ENCODE measurements at regions not wholly inside any gene's neighbourhood (a gene's known extent, or its start where the extent isn't known, plus 50 kb on each side); places are given as distances from the start of the nearest gene placed in this dataset.

DNA sequence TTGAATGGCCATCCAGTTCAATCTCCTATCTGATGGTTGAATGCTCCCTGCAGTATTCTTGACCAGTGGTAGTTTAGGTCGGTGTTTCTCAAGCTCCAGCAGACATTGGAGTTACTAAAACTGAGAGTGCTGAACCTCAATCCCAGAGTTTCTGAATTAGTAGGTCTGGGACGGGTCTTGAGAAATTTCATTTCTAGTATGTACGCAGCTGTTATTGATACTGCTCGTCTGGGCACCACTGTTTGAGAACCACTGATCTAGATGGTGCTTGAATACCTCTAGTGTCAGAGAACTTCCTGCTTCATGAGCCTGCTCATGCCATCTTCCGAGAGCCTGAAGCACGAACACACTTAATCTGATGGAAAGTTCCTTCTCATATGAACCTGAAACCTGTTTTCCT lies 99.4 kb upstream of the CREB5 start:
- Histone ChIP-seq H3K27me3 (ENCODE audit: control insufficient read depth, insufficient read depth, low read length) (peaks cover 12% of the 10 kb centered on the region; the same call in 1 of the 2 replicates), H4K20me1 (ENCODE audit: insufficient read depth, low read length) (no peaks in the 10 kb centered on the region), H4K91ac (ENCODE audit: insufficient read depth, low read depth, low read length) (no peak overlapping the region), H2BK120ac (ENCODE audit: low read depth, low read length) (no peak overlapping the region), H4K5ac (ENCODE audit: low read depth, low read length) (no peak overlapping the region), H3K4ac (ENCODE audit: low read depth, low read length) (no peak overlapping the region), H4K8ac (ENCODE audit: low read depth in 2 of 2, low read length in 2 of 2) (no peak overlapping the region), H3K36me3 (ENCODE audit: control insufficient read depth, insufficient read depth, low read length) (no peaks in the 10 kb centered on the region), H3K79me1 (ENCODE audit: low read depth in 1 of 2, low read length in 2 of 2) (no peaks in the 10 kb centered on the region), H2AK5ac (ENCODE audit: low read depth, low read length) (no peak overlapping the region), H3K9ac (ENCODE audit: low read depth, low read length) (no peak overlapping the region), H3K4me2 (ENCODE audit: low read depth, low read length) (no peak overlapping the region), H3K56ac (ENCODE audit: extremely low read depth, insufficient read depth, low read length) (no peak overlapping the region), H3K4me1 (ENCODE audit: control insufficient read depth, insufficient read depth, low read length) (peaks cover 7% of the 10 kb centered on the region), H3K14ac (replicated peaks; ENCODE audit: low read depth, low read length) (no peak overlapping the region), H3K27ac (ENCODE audit: insufficient read depth, low read length) (no peak overlapping the region), H3K18ac (ENCODE audit: low read depth, low read length) (no peak overlapping the region), H3K23ac (ENCODE audit: low read depth, low read length) (no peak overlapping the region), H2AK9ac (replicated peaks; ENCODE audit: low read depth, low read length, poor library complexity) (no peak overlapping the region), H3K9me1 (ENCODE audit: insufficient read depth, low read length) (no peaks in the 10 kb centered on the region), H2BK5ac (ENCODE audit: low read depth, low read length, poor library complexity, severe bottlenecking) (no peak overlapping the region), H2BK20ac (ENCODE audit: low read depth, low read length) (no peak overlapping the region), H3K9me3 (ENCODE audit: control insufficient read depth, insufficient read depth, low read length) (no peaks in the 10 kb centered on the region), H3K4me3 (ENCODE audit: insufficient read depth, low read depth, low read length) (no peak overlapping the region), H2AFZ (replicated peaks; ENCODE audit: low read length, poor library complexity) (no peak overlapping the region), H2BK15ac (ENCODE audit: low read depth, low read length) (no peak overlapping the region)
- ChIA-PET POLR2A (ENCODE audit: unreplicated experiment) (no interaction called here), CTCF (no interaction called here)
- TF ChIP-seq CHD1 (IDR thresholded peaks at IDR 0.05; ENCODE audit: low read depth, low read length) (no peak), MAZ (IDR thresholded peaks at IDR 0.05; ENCODE audit: borderline replicate concordance, low read depth, low read length) (no peak), NFE2L2 (IDR thresholded peaks at IDR 0.05; ENCODE audit: low read depth, low read length) (no peak), RCOR1 (IDR thresholded peaks at IDR 0.05; ENCODE audit: insufficient replicate concordance, low read length) (no peak), MXI1 (IDR thresholded peaks at IDR 0.05; ENCODE audit: borderline replicate concordance, low read depth, low read length) (no peak), SMC3 (IDR thresholded peaks at IDR 0.05; ENCODE audit: low read depth, low read length) (no peak), BHLHE40 (IDR thresholded peaks at IDR 0.05; ENCODE audit: low read depth, low read length) (no peak), RFX5 (IDR thresholded peaks at IDR 0.05; ENCODE audit: low read depth, low read length) (no peak), CEBPB (IDR thresholded peaks at IDR 0.05; ENCODE audit: low read depth, low read length) (no peak), RAD21 (IDR thresholded peaks at IDR 0.05; ENCODE audit: low read length) (no peak), FOS (IDR thresholded peaks at IDR 0.05; ENCODE audit: low read depth, low read length) (no peak), MAFK (IDR thresholded peaks at IDR 0.05; ENCODE audit: low read depth, low read length) (no peak), POLR2A (IDR thresholded peaks at IDR 0.05; ENCODE audit: low read depth, low read length) (no peak)
- TF ChIP-seq, protein P1, sequence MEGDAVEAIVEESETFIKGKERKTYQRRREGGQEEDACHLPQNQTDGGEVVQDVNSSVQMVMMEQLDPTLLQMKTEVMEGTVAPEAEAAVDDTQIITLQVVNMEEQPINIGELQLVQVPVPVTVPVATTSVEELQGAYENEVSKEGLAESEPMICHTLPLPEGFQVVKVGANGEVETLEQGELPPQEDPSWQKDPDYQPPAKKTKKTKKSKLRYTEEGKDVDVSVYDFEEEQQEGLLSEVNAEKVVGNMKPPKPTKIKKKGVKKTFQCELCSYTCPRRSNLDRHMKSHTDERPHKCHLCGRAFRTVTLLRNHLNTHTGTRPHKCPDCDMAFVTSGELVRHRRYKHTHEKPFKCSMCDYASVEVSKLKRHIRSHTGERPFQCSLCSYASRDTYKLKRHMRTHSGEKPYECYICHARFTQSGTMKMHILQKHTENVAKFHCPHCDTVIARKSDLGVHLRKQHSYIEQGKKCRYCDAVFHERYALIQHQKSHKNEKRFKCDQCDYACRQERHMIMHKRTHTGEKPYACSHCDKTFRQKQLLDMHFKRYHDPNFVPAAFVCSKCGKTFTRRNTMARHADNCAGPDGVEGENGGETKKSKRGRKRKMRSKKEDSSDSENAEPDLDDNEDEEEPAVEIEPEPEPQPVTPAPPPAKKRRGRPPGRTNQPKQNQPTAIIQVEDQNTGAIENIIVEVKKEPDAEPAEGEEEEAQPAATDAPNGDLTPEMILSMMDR (conservative IDR thresholded peaks at IDR 0.05; ENCODE audit: low read depth, low read length) = no peak
- TF ChIP-seq, protein P2, sequence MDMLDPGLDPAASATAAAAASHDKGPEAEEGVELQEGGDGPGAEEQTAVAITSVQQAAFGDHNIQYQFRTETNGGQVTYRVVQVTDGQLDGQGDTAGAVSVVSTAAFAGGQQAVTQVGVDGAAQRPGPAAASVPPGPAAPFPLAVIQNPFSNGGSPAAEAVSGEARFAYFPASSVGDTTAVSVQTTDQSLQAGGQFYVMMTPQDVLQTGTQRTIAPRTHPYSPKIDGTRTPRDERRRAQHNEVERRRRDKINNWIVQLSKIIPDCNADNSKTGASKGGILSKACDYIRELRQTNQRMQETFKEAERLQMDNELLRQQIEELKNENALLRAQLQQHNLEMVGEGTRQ (IDR thresholded peaks at IDR 0.05; ENCODE audit: low read depth, low read length) = no peak
- TF ChIP-seq, protein P3, sequence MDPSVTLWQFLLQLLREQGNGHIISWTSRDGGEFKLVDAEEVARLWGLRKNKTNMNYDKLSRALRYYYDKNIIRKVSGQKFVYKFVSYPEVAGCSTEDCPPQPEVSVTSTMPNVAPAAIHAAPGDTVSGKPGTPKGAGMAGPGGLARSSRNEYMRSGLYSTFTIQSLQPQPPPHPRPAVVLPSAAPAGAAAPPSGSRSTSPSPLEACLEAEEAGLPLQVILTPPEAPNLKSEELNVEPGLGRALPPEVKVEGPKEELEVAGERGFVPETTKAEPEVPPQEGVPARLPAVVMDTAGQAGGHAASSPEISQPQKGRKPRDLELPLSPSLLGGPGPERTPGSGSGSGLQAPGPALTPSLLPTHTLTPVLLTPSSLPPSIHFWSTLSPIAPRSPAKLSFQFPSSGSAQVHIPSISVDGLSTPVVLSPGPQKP (IDR thresholded peaks at IDR 0.05; ENCODE audit: borderline replicate concordance, low read depth, low read length) = no peak
- no peak for ATAC-seq (ENCODE audit: low read depth)
- dilution Hi-C loops (cut with HindIII; ENCODE audit: low sequenced_read_pairs, unreplicated experiment) = no loop called here
- WGBS, 2 experiments (ENCODE audit: extremely low coverage in 2 of 2, insufficient read length in 1 of 2) = 100% methylated on average over 2 of the region's 6 CpGs; no CpG with 5 or more reads in 1 of the 2 experiments
- no TSS peak for BruUV-seq (replicated peaks)
- in situ Hi-C loops (cut with MboI; ENCODE audit: low sequenced_read_pairs) = no loop called here
- intact Hi-C loops (cut with micrococcal nuclease) = no loop called here
- DNase-seq = no peak

Data from IMR-90 (cell line).